K562 (cell line): ENCODE measurements at regions not wholly inside any gene's neighbourhood (a gene's known extent, or its start where the extent isn't known, plus 50 kb on each side); places are given as distances from the start of the nearest gene placed in this dataset.

Experiments used
- FOS ChIP-seq: IDR thresholded peaks from 3 replicates; pipeline ENCODE4 v1.6.1; 2011; ENCODE audit not compliant: insufficient read length; ENCODE audit errors: extremely low read depth
- POLR2AphosphoS5 ChIP-seq: IDR thresholded peaks from 2 replicates; pipeline ENCODE4 v1.6.1; 2011; ENCODE audit warnings: mild to moderate bottlenecking, low read depth, low read length, moderate library complexity; ENCODE audit not compliant: control insufficient read depth, insufficient read depth

- TF ChIP-seq FOS (no peak), POLR2AphosphoS5 (no peak)
These were observed 2089.0 kb upstream of the RAG2 start for GRCh38 chr11:38687008-38687407.
